ENCODE measurements at regions not wholly inside any gene's neighbourhood (a gene's known extent, or its start where the extent isn't known, plus 50 kb on each side); places are given as distances from the start of the nearest gene placed in this dataset.

DNA sequence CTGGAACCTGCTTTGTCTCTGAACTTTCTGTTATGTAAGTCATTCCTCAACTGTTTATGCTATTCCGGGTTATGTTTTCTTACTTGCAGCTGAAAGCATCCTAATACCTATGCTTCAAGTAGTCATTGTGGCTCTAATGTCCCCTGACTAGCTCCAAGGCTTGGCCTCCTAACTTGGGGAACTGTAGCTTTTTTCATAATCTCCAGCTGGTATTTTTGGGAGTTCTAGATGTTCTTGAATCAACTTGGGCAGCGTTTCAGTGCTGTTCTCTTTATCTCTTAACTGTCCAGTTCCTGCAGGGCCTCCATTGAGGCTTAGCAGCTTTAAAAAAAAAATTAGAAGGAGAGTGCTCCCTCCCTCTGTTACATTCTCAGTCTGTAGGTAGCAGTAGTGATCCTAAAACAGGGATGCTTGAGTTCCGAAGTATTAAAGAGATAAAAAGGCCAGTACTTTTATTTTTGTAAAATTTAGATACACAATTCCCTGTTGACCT lies 100.0 kb upstream of the ACTBL2 start:
- DNase-seq, result no peak

DNA sequence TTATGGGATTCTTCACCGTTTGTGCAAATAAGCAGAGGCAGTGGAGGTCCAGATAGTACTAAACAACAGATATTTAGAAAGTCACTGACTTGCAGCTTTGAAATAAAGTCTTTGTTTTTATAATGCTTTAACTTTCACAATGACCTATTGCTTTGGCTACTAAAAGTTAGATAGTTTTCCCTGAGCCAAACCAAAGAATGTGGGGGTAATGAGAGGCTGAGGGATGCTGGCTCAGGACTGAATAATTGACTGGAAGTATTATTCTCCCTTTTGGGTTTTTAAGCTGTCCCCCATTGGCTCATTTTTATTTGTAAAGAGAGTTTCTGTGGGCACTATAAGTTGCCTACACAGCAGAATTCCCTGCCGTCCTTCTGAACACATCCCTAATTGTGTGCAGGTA lies 99.2 kb upstream of the ACTBL2 start:
- no peak for DNase-seq

DNA sequence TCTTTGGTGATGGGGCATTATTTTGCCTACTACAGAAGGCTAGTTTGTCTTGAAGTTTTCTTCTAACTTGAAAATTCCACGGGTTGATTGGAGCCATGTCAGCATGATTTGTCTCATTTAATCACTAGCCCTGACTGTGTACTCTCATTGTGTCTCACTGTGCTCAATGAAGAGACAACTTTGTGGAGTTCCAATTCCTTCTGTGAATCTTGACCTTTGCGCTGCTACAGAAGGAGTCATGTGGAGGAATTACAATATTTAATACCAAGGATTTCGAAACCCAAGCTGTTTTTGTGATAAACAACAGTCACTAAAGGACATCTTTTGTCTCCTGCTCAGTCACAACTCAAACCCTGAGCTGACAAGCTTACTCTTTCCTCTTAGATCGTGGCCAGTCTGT lies 98.6 kb upstream of the ACTBL2 start:
- DNase-seq, result no peak

GRCh38 chr5:57577432-57578175 lies 95.0 kb upstream of the ACTBL2 start:
- no peak for DNase-seq

DNA sequence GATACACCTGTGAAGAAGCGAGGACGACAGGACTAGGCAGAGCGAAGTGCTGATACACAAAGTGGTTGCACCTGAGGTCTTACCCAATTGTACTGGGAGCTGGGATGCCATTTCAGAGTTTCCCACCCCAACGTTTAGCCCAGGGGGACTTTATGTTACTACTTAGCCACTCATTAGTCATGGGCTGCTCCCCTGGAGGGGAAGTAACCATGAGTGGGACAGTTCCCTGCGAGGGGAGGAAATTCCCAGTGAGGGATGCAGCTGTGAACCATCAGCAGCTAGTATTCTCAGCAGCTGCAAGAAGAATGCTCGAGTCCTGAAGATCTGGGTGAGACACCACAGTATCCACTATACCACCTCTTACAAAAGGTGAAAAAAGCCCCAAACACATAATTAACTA lies 93.7 kb upstream of the ACTBL2 start:
- DNase-seq, result no peak

DNA sequence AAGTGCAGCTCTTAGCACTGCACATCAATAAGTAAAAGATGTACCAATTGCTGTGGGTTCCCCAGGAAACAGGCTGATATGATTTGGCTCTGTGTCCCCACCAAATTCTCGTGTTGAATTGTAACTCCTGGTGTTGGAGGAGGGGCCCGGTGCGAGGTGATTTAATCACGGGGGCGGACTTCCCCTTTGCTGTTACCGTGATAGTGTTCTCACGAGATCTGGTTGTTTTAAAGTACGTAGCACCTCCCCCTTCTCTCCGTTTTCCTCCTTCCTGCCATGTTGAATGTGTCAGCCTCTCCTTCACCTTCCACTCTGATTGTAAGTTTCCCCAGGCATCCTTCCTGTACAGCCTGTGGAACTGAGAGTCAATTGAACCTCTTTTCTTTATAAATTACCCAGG lies 93.2 kb upstream of the ACTBL2 start:
- no peak for DNase-seq

DNA sequence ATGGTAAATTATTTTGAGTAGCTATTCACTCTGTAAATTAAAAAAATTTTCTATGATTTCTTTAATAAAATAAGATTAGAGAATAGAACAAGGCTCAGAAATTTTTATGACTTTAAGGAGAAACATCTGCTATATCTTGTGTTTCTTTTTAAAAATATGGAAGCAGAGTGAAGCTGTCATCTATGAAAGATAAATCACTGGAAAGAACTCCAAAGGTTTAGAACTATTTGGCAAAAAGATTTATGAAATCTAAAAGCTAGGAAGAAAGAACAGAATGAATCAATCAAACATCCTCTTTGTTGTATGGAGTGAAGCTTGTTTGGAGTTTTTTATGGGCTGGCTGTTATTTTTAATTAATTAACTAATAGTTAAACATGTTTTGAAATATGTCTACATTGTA lies 89.8 kb upstream of the ACTBL2 start:
- DNase-seq, result no peak

- no peak for DNase-seq
Observed at GRCh38 chr5:57569601-57570000, 87.0 kb upstream of the ACTBL2 start.

GRCh38 chr5:57568136-57568535 lies 85.5 kb upstream of the ACTBL2 start:
- no peak for DNase-seq

DNA sequence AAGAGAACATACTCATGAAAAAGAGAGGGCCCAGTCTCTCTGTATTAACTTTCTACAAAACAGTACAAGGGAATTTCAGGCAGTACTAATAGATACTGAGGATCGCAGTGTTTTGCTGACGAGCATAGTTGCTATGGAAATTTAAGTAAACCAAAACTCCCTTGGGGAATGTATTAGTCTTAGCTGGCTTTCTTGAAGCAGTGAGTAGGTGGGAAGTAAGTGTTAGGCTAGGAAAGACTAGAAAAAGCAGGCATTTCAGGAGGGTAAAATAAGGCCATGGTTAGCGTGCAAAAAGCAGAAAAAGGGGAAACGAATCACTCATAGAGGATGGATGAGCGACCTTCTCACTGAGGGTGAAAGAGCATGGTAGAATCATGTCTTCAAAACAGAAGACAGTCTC lies 84.3 kb upstream of the ACTBL2 start:
- no peak for DNase-seq

- no peak for DNase-seq
Observed at GRCh38 chr5:57561231-57561842, 78.7 kb upstream of the ACTBL2 start.

DNA sequence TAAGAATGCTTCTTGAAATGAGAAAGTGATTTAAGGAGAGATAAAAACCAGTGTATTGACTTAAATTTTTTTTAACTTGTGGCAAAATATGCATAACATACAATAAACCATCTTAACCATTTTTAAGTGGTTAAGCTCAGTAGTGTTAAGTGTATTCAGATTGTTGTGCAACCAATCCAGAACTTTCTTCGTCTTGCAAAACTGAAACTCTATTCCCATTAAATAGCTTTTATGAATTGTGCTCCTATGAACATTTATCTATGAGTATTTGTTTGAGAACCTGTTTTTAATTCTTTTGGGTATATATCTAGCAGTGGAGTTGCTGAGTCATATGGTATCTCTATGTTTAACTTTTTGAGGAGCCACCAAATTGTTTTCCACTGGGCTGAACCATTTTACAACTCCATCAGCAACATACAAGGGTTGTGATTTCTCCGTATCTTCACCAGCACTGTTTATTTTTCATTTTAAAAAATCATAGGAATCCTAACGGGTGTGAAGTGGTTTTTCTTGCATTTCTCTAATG lies 76.6 kb upstream of the ACTBL2 start:
- no peak for DNase-seq

- no peak for DNase-seq
Observed at GRCh38 chr5:57552033-57552432, 69.4 kb upstream of the ACTBL2 start.

DNA sequence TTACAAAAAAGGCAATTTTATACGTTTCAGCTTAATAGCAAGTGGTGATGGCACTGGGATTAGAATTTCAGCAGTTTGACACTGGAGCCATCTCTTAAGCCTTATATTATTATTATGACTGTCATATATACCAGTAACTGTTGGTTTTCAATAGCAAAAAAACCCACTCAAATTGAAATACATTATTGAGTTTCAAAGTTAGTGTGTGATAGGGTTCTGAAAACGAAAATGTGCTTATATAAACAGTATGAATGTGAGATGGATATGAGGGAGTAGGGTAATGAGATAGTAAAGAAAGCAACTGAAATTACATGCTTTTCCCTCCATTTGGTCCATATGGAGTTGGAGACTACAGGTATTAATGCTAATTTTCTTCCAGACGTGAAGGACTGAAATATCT lies 68.6 kb upstream of the ACTBL2 start:
- no peak for DNase-seq

DNA sequence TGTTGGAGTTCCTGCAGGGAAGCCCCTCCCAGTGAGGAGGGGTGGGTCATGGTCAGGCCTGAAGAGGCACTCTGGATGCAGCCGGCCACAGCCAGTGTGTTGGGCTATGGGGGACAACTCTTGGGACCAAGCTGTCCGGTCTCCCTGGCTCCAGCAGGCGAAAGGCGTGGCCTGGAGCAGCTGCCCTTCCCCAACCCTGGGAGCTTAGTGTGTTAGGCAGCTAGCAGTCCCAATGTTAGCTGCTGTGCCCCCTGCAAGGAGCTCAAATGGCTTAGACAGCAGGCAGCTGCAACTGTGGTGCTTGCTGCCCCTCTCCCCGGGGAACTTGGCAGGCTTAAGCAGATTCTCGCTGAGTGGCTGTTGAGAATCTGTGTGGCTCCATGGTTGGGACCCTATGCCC lies 67.5 kb upstream of the ACTBL2 start:
- DNase-seq, result no peak

DNA sequence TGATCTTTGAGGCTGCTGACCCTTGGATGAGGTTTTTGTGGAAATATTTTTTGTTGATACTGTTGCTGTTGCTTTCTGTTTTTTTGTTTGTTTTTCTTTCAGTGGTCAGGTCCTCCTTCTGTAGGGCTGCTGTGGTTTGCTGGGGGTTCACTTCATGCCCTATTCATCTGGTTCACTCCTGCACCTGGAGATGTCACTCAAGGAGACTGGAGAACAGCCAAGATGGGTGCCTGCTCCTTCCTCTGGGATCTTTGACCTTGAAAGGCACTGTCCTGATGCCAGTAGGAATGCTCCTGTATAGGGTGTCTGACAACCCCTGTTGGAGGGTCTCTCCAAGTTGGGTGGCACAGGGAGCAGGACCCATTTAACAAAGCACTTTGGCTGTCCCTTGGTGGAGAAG lies 67.0 kb upstream of the ACTBL2 start:
- no peak for DNase-seq

DNA sequence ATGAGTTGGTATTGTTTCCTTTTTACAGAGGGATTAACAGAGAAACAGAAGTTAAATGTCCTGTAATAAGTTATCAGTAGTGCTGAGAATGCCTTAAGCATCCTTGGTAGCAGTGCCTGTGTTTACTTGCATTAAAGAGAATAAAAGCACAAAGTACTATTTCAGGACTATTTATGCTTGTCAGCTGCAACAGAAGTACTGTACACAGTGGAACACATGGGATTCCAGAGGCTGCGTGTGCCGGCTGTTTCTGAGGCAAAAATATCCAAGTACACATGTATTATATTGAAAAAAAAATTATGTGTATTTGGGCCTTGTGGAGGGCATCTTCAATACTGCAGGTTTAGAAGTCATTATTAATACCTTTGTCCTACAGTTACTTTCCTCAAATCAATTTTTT lies 58.2 kb upstream of the ACTBL2 start:
- no peak for DNase-seq

DNA sequence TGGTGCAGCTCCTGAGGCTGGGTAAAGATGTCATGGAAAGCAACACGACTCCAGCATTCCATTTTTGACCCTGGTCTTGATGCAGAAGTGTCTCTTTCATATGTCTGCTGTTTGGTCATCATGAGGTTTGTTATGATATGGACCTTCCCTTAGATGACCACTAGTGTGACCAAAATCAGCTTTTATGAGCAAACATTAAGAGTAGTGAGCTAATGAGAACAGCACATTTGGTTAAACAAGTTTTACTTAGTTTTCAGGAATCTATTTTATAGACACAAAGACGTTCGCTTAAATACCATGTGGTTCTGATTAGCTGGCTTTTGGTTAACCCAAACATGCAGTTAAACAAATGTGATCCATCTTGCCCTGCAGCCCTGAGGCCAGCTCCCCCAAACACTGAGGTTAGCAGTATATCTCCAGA lies 56.7 kb upstream of the ACTBL2 start:
- no peak for DNase-seq

GRCh38 chr5:57538341-57538955 lies 55.8 kb upstream of the ACTBL2 start:
- no peak for DNase-seq

DNA sequence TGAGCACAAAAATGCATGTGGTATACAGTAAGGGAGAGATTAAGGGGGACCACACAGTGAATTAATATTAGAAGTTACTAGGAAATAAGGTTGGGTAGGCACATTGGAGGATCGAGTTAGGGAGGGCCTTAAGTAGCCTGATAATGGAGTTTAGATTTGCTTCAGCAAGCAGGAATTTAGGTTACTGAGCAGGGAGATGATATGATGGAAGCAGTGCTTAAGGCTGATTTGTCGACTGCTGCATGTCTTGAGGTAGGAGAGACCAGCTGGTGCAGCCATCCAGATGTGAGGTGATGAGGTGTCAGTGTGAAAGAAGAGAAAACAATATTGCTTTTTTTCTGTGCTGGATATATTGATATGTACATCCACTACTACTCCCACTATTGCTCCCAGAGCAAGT lies 55.2 kb upstream of the ACTBL2 start:
- no peak for DNase-seq

DNA sequence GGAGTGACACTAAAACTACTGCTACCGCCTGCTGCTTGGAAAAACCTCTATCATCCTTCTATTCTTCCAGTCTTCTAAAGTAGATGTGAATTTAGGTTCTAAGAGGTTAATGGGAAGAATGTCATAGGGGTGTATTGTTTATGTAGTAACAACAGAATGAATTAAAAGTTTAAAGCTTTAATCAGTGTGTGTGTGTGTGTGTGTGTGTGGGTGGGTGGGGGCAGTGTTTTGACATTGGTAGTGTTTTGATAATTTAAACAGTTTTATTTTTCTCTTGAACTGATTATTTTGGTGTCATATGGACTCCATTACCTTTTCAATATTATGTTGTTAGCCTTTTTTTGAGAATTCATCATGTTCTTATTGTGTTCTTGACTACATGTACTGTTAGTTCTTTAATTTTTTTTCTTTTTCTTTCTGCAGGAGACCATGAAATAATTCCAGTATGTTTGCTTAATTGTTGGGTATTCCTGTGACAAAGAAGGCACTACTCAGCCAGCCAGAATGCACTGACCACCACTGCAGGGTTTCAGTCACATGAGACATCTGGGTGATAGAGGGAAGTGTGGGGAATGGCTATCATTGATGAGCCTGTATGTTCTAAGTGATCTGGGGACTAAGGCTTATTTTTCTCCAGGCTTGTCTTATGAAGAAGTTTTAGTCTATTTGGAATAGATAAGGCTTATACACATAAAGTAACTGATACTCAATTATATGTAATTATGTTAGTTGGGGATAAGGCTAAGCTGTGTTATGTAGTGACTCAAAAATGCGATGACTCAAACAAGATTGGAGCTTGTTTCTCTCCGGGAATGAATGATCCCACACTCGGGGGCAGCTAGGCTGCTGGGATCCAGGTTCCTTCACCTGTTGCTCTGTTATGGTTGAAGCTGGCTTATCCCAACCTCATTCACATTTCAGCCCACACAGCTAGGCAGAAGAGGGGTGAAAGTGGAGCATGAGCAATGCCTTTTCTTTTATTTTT lies 50.2 kb upstream of the ACTBL2 start:
- no peak for DNase-seq
